ENCODE measurements at regions not wholly inside any gene's neighbourhood (a gene's known extent, or its start where the extent isn't known, plus 50 kb on each side); places are given as distances from the start of the nearest gene placed in this dataset.

DNA sequence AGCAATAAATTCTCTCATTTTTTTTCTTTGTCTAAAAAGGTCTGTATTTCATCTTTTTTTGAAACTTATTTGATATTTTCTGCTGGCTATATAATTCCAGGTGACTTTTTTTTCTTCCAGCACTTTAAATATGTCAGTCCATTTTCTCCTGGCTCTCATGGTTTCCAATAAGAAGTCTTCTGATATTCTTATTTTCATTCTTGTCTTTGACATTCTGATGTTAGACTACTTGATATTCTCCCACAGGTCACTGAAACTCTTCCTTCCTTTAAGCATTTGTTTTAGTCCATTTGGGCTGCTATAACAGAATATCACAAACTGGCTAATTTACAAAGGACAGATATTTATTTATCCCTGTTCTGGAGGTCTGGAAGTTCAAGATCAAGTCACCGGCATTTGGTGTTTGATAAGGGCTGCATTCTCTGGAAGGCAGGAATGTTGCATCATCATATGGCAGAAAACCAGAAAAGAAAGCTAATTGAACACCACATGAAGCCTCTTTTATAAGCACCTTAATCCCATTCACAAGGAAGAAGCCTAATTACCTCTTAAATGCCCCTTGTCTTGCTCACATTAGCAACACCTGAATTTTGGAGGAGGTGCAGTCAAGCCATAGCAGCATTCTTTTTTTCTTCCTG lies 242.1 kb upstream of the TNRC6C start:
- TF ChIP-seq, protein P1, sequence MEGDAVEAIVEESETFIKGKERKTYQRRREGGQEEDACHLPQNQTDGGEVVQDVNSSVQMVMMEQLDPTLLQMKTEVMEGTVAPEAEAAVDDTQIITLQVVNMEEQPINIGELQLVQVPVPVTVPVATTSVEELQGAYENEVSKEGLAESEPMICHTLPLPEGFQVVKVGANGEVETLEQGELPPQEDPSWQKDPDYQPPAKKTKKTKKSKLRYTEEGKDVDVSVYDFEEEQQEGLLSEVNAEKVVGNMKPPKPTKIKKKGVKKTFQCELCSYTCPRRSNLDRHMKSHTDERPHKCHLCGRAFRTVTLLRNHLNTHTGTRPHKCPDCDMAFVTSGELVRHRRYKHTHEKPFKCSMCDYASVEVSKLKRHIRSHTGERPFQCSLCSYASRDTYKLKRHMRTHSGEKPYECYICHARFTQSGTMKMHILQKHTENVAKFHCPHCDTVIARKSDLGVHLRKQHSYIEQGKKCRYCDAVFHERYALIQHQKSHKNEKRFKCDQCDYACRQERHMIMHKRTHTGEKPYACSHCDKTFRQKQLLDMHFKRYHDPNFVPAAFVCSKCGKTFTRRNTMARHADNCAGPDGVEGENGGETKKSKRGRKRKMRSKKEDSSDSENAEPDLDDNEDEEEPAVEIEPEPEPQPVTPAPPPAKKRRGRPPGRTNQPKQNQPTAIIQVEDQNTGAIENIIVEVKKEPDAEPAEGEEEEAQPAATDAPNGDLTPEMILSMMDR (IDR thresholded peaks at IDR 0.05; ENCODE audit: low read depth, low read length): no peak
- TF ChIP-seq EZH2phosphoT487 (IDR thresholded peaks at IDR 0.05; ENCODE audit: low read depth): no peak

Data from OCI-LY3 (cell line).